Lower lobe of right lung (tissue), 2 donors: ENCODE measurements at regions not wholly inside any gene's neighbourhood (a gene's known extent, or its start where the extent isn't known, plus 50 kb on each side); places are given as distances from the start of the nearest gene placed in this dataset.

Source experiments
- ATAC-seq, 2 donors: fragments of 200-7000 bp; cut with Tn5 transposase; one replicate each; pipeline ENCODE4 v1.9.1; 2020 to 2022; ENCODE audit warnings: mild to moderate bottlenecking in 2 of 2, moderate library complexity in 2 of 2
- DNase-seq: peaks from one replicate; pipeline ENCODE4 v3.0.0-alpha.2; 2020
- H3K27ac ChIP-seq: fragments of 200-600 bp; one replicate; pipeline ENCODE4 v1.8.0; 2022
- H3K27me3 ChIP-seq: fragments of 200-600 bp; one replicate; pipeline ENCODE4 v1.8.0; 2022; ENCODE audit warnings: low read depth
- H3K36me3 ChIP-seq: fragments of 200-600 bp; one replicate; pipeline ENCODE4 v1.8.0; 2022; ENCODE audit warnings: mild to moderate bottlenecking
- H3K4me1 ChIP-seq: fragments of 200-600 bp; one replicate; pipeline ENCODE4 v1.8.0; 2022
- H3K4me3 ChIP-seq: fragments of 200-600 bp; one replicate; pipeline ENCODE4 v1.8.0; 2022; ENCODE audit warnings: mild to moderate bottlenecking
- H3K9me3 ChIP-seq: fragments of 200-600 bp; one replicate; pipeline ENCODE4 v1.8.0; 2022
- CTCF ChIP-seq: fragments of 200-600 bp; IDR thresholded peaks from one replicate; pipeline ENCODE4 v1.8.0; 2022; ENCODE audit warnings: antibody characterized with exemption, mild to moderate bottlenecking
- intact Hi-C: fragments of 100-400 bp; cut with DNase I; formaldehyde crosslinking; loops from one replicate; pipeline ENCODE4 v1.11.0; 2022
- donor health status: DM: no; HTN: yes; CAD: no; lungs with severe emphysema.

- Histone ChIP-seq H3K27ac (no peak overlapping the region), H3K9me3 (no peaks in the 10 kb centered on the region), H3K36me3 (no peaks in the 10 kb centered on the region), H3K4me3 (no peak overlapping the region), H3K4me1 (no peaks in the 10 kb centered on the region), H3K27me3 (no peaks in the 10 kb centered on the region)
- TF ChIP-seq CTCF = no peak
- ATAC-seq = no peak
- intact Hi-C loops = no loop called here
- DNase-seq = no peak
These were observed 1098.1 kb downstream of the NCAM2 start for GRCh38 chr21:22096314-22096713.

GRCh38 chr21:22106720-22107410 lies 1108.7 kb downstream of the NCAM2 start:
- Histone ChIP-seq H3K4me1 (no peaks in the 10 kb centered on the region), H3K9me3 (no peaks in the 10 kb centered on the region), H3K36me3 (no peaks in the 10 kb centered on the region), H3K27me3 (no peaks in the 10 kb centered on the region), H3K4me3 (no peak overlapping the region), H3K27ac (no peak overlapping the region)
- DNase-seq = no peak
- intact Hi-C loops = no loop called here
- ATAC-seq = no peak
- no peak for TF ChIP-seq CTCF

DNA sequence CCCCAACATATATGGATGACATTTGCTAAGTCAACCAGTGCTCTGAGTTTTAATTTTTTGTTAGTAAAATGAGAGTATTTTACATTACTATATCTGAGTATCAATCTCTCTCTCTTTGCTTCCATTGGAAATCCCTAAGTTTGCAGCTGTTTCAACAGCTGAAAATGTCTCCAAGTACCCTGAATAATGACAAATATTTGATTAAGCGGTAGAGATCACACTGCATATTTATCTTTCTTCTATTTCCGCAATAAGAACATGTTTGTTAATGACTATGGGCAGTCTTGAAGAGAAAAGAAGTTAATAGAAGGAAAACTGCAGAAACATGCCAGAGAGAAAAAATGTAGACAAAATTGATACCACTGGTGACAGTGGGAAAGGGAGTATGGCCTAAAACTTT lies 1117.5 kb downstream of the NCAM2 start:
- DNase-seq (no peak), ATAC-seq (no peak)
- H3K4me1 ChIP-seq = no peaks in the 10 kb centered on the region
- H3K36me3 ChIP-seq = no peaks in the 10 kb centered on the region
- intact Hi-C loops = no loop called here
- H3K27ac ChIP-seq = no peak overlapping the region
- H3K4me3 ChIP-seq = no peak overlapping the region
- no peaks in the 10 kb centered on the region for H3K27me3 ChIP-seq
- no peak for TF ChIP-seq CTCF
- no peaks in the 10 kb centered on the region for H3K9me3 ChIP-seq

DNA sequence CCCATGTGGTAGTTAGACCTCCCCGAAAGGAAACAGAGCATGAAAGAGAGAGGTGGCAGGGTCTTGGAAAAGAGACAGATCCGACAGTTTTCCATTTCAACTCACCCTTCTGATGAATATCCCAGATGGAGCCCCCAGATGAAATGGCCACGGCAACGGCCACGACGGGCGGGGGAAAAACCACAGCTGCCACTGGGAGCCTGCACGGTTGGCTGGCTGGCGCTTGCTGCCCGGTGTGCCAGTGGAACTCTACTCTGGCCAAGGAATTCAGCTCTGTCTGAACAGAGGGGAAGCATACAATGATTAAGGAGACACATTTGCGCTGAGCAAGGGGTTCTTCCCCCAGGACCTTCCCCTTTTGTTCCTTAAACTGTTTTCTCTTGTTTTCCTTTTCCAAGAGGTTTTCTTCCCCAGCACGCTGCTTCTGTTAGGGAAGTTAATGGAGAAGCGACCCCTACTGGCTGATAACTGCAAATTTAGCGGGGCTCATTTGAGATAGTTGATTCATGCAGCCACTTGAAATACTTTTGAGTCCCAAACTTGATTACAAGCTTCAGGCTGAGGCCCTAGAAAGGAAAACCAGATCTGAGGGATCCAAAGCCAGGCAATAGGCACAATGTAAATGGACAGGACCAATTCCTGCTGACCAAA lies 1122.5 kb downstream of the NCAM2 start:
- Histone ChIP-seq H3K36me3 (no peaks in the 10 kb centered on the region), H3K4me3 (no peak overlapping the region), H3K27me3 (no peaks in the 10 kb centered on the region), H3K4me1 (no peaks in the 10 kb centered on the region), H3K27ac (no peak overlapping the region), H3K9me3 (no peaks in the 10 kb centered on the region)
- DNase-seq = no peak
- intact Hi-C loops = no loop called here
- no peak for TF ChIP-seq CTCF
- no peak for ATAC-seq

- H3K27ac ChIP-seq = no peak overlapping the region
- intact Hi-C loops = no loop called here
- H3K36me3 ChIP-seq = no peaks in the 10 kb centered on the region
- H3K4me3 ChIP-seq = no peak overlapping the region
- H3K27me3 ChIP-seq = no peaks in the 10 kb centered on the region
- DNase-seq = no peak
- ATAC-seq = no peak
- H3K9me3 ChIP-seq = no peaks in the 10 kb centered on the region
- no peaks in the 10 kb centered on the region for H3K4me1 ChIP-seq
- TF ChIP-seq CTCF = no peak
These were observed 1127.4 kb downstream of the NCAM2 start for GRCh38 chr21:22125581-22125980.
